Fibroblast of mammary gland (primary cell): ENCODE measurements at regions not wholly inside any gene's neighbourhood (a gene's known extent, or its start where the extent isn't known, plus 50 kb on each side); places are given as distances from the start of the nearest gene placed in this dataset.
"Not testable (repeated sequence)": the region's sequence is repeated elsewhere in the genome, so short reads cannot be mapped to it uniquely, and the experiment has no call there.

ENCODE experiments used
- DNase-seq: peaks from one replicate; pipeline ENCODE4 v3.0.0-alpha.2; 2010; ENCODE audit warnings: low read depth
- H3K4me3 ChIP-seq: 2 replicates; pipeline ENCODE4 v1.5.1; 2011; ENCODE audit warnings: low read depth, mild to moderate bottlenecking, low read length, moderate library complexity; ENCODE audit not compliant: control insufficient read depth
- TF ChIP-seq, protein P1 (sequence below): conservative IDR thresholded peaks from 2 replicates; pipeline ENCODE4 v1.5.1; 2011; ENCODE audit warnings: low read depth, low read length, inconsistent platforms; ENCODE audit not compliant: control insufficient read depth, insufficient read depth

DNA sequence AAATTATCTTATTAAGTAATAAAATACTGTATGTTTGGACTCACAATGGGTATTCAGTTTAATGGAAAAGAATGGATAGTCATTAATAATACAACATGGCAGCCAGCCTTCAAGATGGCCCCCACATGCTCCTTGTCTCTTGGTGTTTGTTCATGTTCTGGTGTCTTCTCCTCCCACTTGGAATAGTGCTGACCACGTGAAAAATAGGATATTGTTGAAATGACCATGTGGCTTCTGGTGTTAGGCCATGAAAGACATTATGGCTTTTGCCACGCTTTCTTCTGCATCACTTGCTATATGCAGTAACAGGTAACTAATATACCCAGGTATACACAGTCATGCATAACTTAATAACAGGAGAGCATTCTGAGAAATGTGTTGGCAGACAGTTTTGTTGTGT, 341.0 kb downstream of the KCNJ2 start:
- DNase-seq: no peak
- H3K4me3 ChIP-seq: no peak overlapping the region
- TF ChIP-seq, protein P1, sequence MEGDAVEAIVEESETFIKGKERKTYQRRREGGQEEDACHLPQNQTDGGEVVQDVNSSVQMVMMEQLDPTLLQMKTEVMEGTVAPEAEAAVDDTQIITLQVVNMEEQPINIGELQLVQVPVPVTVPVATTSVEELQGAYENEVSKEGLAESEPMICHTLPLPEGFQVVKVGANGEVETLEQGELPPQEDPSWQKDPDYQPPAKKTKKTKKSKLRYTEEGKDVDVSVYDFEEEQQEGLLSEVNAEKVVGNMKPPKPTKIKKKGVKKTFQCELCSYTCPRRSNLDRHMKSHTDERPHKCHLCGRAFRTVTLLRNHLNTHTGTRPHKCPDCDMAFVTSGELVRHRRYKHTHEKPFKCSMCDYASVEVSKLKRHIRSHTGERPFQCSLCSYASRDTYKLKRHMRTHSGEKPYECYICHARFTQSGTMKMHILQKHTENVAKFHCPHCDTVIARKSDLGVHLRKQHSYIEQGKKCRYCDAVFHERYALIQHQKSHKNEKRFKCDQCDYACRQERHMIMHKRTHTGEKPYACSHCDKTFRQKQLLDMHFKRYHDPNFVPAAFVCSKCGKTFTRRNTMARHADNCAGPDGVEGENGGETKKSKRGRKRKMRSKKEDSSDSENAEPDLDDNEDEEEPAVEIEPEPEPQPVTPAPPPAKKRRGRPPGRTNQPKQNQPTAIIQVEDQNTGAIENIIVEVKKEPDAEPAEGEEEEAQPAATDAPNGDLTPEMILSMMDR: no peak

DNA sequence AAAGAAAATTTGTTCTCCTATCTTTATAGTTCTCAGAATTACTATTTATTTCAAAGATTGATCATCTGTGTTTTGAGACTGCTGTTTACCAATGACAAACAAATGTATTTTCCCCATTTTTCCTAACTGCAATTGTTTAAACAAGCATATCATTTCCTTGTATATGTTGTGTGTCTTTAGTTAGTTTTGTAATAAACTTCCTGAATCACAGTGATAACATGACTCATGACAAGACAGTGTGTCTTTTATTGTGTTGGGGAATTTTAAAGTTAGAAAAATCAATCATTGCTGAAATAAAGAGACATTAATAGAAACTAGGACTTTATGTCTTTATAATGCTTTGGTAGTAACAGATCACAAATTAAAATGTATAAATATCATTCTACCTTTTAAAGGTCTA, 348.5 kb downstream of the KCNJ2 start:
- TF ChIP-seq, protein P1: no peak
- no peak for DNase-seq
- H3K4me3 ChIP-seq: no peak overlapping the region

DNA sequence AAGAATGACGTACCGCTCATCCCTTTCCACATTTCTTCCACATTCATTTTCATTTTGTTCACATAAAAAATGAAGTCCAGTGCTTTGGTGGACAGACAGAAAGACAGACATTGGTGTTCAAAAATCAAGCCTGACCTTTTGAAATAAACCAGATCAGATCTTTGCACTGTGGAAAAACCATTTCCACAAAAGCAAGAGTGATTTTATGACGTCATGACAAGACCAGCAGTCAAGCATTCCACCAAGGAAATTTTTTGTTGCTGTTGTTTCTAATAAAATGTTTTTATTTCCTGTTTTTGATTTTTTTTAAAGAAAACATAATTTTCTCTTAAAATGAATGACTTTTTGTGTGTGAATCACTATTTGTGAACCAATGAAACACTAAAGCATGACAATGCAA, 350.0 kb downstream of the KCNJ2 start:
- TF ChIP-seq, protein P1: no peak
- DNase-seq: no peak
- H3K4me3 ChIP-seq: no peak overlapping the region

DNA sequence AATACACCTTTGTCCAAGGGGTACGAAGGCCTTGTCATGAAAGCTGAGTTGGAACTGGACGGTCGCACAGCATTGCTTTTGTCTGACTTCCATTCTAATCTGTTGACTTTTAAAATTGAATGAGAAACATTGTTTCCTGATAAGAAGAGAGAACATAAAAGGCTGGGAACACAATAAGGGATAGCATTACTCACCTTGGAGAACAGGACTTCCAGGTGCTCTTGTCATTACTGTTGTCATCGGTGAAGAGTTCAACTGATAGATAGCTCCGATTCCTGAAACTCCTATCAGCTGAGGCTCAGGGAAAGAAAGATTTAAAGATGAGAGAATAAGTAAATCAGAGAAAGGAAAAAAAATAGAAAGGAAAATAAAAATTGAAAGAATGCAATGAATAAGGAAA, 351.1 kb downstream of the KCNJ2 start:
- TF ChIP-seq, protein P1: no peak
- no peak for DNase-seq
- no peak overlapping the region for H3K4me3 ChIP-seq

DNA sequence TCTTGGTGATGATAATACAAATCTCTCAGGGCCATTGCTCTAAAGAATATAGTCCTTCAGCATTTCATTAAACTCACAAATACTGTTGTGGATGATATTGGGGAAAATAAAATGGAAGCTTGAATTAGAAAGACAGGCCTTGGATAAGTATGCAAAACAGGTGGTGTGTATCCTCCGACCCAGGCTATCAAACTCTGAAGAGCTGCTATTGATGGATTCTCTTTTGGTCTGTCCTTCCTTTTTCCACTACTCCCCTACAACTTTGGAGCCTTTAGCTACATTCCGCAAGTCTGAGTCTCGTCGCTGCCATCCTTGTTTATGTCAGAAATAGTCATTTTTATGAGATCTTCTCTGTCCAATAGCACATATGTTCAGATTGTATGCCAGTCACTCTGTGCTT, 351.6 kb downstream of the KCNJ2 start:
- H3K4me3 ChIP-seq: no peak overlapping the region
- no peak for DNase-seq
- TF ChIP-seq, protein P1: no peak

DNA sequence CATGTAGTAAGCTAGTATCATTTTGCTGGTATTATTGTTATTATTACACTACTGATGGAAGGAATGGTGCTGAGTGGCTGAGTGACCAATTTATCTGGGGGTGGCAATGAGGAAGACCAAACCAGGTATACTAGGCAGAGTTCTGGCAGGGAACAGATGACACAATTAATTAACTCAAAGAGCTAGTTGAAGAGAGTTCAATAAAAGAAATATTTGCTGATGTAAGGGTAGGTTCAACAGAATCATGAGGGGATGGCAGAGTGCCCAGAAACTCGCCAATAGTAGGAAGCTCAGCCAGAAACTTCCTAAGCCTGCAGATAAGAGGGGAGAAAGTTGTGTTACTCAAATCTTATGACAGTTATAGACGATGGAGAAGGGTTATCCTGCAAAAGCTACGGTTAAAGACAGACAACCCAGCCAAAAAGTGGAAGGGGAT, 352.5 kb downstream of the KCNJ2 start:
- TF ChIP-seq, protein P1: no peak
- no peak overlapping the region for H3K4me3 ChIP-seq
- peak; percentile 7 for DNase-seq

DNA sequence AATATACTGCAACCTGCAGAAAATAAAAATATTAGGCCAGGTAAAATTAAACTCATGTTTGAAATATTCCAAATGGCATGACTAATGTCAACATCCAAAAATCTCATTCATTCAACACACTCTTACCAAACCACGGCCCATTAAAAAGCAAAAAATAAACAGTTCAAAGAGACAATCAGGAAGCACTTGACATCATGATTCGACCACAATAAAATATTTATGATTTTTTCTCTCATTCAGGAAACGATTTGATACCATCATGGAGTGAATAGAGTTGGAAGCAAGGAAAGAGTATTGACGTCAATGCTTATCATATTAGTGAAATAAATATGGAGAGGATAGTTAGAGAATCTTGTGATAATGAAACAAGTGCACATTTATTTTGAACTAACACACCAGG, 354.1 kb downstream of the KCNJ2 start:
- TF ChIP-seq, protein P1: no peak
- no peak for DNase-seq
- no peak overlapping the region for H3K4me3 ChIP-seq

DNA sequence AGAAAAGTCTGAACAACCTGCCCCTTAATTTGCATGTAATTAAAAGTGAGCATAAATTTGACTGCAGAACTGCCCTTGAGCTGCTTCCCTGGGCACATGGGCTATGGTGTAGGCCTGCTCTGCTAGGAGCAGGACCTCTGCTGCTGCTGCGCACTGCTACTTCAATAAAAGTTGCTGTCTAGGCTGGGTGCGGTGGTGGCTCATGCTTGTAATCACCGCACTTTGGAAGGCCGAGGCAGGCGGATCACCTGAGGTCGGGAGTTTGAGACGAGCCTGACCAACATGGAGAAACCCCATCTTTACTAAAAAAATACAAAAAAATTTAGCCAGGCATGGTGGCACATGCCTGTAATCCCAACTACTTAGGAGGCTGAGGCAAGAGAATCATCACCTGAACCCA, 355.7 kb downstream of the KCNJ2 start:
- not testable (repeated sequence) for DNase-seq

More for the DNA sequence above, 355.7 kb downstream of the KCNJ2 start:
- H3K4me3 ChIP-seq: not testable (repeated sequence)
